GM12872 (cell line): ENCODE measurements at regions not wholly inside any gene's neighbourhood (a gene's known extent, or its start where the extent isn't known, plus 50 kb on each side); places are given as distances from the start of the nearest gene placed in this dataset.

Experiments used
- CTCF ChIP-seq: IDR thresholded peaks from 3 replicates; pipeline ENCODE4 v1.5.1; 2011; ENCODE audit warnings: low read depth, mild to moderate bottlenecking, low read length, moderate library complexity; ENCODE audit not compliant: insufficient read depth

- no peak for TF ChIP-seq CTCF
Measured at GRCh38 chr6:85396159-85396808, 53.6 kb upstream of the NT5E start.

GRCh38 chr6:85395746-85396145 is 54.1 kb upstream of the NT5E start:
- no peak for TF ChIP-seq CTCF

GRCh38 chr6:85394853-85395538 is 54.9 kb upstream of the NT5E start:
- no peak for TF ChIP-seq CTCF

- TF ChIP-seq CTCF = no peak
Measured at GRCh38 chr6:85394199-85394598, 55.7 kb upstream of the NT5E start.

- TF ChIP-seq CTCF = no peak
Measured at GRCh38 chr6:85392379-85392778, 57.5 kb upstream of the NT5E start.

GRCh38 chr6:85390775-85391174 is 59.1 kb upstream of the NT5E start:
- no peak for TF ChIP-seq CTCF

- no peak for TF ChIP-seq CTCF
Measured at GRCh38 chr6:85390105-85390728, 59.7 kb upstream of the NT5E start.
